K562 (cell line): ENCODE measurements at regions not wholly inside any gene's neighbourhood (a gene's known extent, or its start where the extent isn't known, plus 50 kb on each side); places are given as distances from the start of the nearest gene placed in this dataset.

Experiments used
- XRCC5 ChIP-seq: fragments of 200-400 bp; formaldehyde crosslinking; IDR thresholded peaks from 2 replicates; pipeline ENCODE4 v1.6.1; 2017; ENCODE audit warnings: low read depth, mild to moderate bottlenecking, low read length
- ZNF134 ChIP-seq: fragments of 250-450 bp; sonication (Bioruptor Pico); conservative IDR thresholded peaks from 2 replicates; pipeline ENCODE4 v1.4.0; 2020
- ZNF232 ChIP-seq: sonication (generic); formaldehyde crosslinking; IDR thresholded peaks from 2 replicates; pipeline ENCODE4 v1.8.0; 2022; ENCODE audit warnings: mild to moderate bottlenecking, missing genetic modification reagents
- ZNF263 ChIP-seq: sonication (generic); formaldehyde crosslinking; IDR thresholded peaks from 2 replicates; pipeline ENCODE4 v1.8.0; 2022; ENCODE audit warnings: mild to moderate bottlenecking, missing genetic modification reagents, borderline replicate concordance
- ZNF644 ChIP-seq: fragments of 200-800 bp; sonication (Bioruptor generic); IDR thresholded peaks from 2 replicates; pipeline ENCODE4 v1.6.1; 2016; ENCODE audit warnings: low read depth, missing genetic modification characterization, missing compliant biosample characterization
- TF ChIP-seq, protein P1 (sequence below): fragments of 450-650 bp; IDR thresholded peaks from 2 replicates; pipeline ENCODE4 v1.6.1; 2018; ENCODE audit warnings: mild to moderate bottlenecking, low read depth; ENCODE audit not compliant: partially characterized antibody

DNA sequence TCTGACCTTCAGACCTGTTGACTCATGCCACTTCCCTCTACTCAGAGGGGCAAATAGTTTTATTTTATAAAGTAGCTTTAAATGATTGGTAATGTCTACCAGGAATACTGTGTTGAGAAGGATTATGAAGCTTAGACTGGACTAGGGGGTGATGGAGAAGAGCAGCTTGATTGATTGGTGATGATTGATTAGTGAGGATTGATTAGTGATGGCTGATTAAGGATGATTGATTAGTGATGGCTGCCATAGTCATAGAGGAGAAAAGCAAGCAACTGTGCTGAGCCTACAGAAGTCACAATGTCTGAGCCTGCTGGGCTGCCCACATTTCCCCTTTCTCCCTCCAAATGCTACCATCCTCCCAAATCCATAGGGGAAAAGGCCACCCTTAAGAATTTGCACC, 206.8 kb upstream of the SALL1 start:
- TF ChIP-seq ZNF232 (CRISPR knock-in tag) (no peak), ZNF134 (CRISPR knock-in tag) (no peak), XRCC5 (no peak), ZNF263 (no peak), ZNF644 (tag) (no peak)
- TF ChIP-seq, protein P1, sequence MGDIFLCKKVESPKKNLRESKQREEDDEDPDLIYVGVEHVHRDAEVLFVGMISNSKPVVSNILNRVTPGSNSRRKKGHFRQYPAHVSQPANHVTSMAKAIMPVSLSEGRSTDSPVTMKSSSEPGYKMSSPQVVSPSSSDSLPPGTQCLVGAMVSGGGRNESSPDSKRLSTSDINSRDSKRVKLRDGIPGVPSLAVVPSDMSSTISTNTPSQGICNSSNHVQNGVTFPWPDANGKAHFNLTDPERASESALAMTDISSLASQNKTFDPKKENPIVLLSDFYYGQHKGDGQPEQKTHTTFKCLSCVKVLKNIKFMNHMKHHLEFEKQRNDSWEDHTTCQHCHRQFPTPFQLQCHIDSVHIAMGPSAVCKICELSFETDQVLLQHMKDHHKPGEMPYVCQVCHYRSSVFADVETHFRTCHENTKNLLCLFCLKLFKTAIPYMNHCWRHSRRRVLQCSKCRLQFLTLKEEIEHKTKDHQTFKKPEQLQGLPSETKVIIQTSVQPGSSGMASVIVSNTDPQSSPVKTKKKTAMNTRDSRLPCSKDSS = no peak
